ENCODE measurements at regions not wholly inside any gene's neighbourhood (a gene's known extent, or its start where the extent isn't known, plus 50 kb on each side); places are given as distances from the start of the nearest gene placed in this dataset.

DNA sequence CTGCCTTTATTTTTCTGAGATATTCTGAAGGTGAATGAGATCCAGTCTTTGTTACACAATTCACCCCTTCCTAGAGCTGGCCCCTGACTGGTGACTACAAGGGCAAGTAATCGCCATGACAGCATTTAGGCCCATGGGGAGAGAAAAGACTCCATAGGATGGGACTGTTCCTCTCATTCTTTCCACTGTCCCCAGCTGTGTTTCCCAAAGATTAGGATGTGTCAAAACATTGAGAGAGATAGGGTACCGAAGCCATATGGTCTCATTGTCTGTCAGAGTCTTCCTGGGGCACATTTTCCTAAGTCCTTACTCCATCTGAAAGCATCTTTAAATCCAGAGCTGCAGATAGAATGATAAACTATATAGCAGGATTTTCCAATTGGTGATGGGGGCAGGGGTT lies 423.5 kb downstream of the OMA1 start:
- ATAC-seq, result no peak

DNA sequence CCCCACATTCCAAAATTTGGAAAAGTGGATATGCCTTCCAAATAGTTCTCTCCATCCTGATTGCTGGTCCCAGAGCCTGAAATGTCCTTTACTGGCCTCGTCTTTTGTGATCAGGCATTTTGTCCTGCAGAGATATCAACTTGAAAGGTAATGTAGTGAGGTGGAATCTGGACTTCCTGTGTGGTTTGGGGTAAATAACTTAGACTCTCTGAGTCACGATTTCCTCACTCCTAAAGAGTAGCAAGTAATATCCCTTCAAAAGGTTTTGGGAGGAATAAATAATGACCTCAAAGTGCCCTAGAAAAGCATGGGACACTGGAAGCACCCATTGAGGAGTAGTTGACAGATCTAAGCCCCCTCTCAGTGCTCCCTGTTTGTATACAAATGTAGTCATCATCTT lies 426.6 kb downstream of the OMA1 start:
- ATAC-seq, result no peak

DNA sequence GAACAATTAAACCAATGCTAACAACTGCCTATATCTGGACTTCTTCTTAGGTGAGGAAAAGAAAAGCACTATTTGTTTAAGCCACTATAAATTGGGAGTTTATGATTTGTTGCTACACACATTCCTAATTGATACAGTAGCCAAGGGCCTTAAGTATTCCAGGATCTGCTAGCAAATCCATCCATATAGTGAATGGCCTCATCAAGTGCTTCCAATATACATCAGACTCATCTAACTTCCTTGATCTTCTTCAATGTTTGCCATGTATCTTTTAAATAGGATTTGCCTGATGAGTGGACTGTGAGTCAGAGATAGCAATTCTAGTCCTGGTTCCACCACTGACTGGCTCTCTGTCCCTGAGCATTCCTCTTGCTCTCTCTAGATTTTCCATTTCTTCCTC lies 430.2 kb downstream of the OMA1 start:
- no peak for ATAC-seq

DNA sequence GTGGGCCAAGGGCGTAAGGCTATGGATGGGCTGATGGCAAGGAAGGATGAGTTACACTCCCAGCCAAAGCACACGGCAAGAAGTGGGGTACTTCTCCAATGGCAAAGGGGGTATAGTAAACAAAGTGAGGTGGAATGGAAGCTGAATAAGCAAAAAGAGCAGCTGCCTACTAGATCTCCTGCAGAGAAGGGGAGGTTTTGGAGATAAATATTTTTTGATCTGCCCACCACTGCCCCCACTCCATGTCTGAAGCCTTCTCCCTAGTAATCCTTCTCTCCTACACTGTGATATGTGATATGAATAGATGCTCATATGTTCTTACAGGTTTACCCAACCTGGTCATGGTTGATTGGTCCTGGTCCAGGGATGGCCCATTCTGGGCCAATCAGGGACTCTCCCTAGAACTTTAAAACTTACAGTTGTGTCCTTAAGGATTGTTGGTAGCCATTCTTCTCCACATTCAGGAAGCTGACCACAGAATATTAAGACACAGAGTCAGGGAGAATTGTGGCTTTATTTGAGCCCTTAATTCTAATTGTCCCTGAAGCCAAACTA lies 436.8 kb downstream of the OMA1 start:
- ATAC-seq, result no peak

DNA sequence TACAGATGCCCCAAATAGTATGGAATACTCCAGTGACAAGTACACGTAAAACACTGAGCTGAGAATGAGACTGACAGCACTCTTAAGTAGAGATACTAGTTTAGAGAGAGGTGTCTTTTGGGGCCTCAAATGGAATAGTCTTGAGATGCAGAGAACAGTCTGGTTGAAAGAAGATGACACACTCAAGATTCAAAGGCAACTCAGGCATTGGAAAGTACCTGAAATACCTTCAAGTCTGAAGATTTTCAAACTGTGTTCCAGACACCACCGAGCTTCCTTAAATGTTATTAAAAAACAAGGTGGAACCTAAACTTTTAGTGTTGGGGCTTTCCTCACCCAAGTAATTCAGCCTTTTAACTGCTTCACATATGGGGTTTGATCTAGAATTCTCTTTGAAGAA lies 437.7 kb downstream of the OMA1 start:
- ATAC-seq, result no peak

DNA sequence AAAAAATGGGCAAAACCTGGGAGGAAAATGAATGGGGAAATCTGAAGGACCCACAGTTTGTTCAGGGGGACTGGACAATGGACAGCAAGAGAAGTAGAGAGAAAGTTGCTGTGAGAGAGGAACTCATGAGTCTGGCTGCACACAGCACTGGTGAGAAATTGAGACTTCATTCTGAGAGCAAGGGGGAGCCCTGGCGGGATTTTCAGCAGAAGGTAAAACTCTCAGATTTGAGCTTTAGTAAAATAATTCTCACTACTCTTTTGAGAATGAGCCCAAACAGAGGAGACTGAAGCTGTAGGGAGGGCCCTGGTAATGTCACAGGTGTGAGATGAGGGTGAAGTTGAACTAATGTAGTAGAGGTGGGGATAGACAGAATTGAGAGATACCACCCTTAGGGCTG lies 438.6 kb downstream of the OMA1 start:
- no peak for ATAC-seq

DNA sequence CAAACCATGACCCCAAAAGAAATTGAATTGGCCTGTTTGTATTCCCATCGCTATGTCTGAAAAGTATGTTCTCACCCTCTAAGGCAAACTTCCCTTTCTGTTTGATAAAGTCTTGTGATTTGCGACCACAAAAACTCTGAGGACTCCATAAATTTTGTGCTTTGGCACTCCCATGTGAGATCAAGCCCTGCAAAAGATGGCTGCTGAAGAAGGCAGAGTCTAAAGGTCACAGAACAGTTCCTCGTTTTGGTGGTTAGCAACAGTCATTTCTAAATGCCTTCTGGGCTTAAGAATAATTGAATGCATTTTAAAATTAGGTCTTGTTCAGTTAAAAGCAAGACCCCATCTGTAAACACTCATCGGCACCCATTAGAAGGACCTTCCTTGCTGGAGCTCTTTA lies 441.6 kb downstream of the OMA1 start:
- ATAC-seq, result no peak

DNA sequence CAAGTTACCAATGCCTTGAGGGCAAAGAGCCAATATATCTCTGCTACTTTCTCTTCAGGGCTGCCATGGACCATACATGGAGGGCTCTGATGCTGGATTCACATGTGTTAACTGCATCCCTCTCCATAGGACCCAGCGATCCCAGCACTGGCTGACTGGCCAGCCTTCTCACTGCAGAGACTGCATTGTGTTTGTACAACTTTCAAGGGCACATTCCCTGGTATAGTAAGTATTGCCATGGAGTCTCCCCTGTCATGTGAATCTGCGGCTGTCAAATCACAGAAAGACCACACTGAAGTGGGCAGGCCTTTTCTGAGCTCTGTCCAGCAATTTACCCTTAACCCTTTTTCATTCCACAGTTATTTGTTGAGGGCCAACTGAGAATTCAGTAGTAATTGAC lies 449.8 kb downstream of the OMA1 start:
- ATAC-seq, result no peak

DNA sequence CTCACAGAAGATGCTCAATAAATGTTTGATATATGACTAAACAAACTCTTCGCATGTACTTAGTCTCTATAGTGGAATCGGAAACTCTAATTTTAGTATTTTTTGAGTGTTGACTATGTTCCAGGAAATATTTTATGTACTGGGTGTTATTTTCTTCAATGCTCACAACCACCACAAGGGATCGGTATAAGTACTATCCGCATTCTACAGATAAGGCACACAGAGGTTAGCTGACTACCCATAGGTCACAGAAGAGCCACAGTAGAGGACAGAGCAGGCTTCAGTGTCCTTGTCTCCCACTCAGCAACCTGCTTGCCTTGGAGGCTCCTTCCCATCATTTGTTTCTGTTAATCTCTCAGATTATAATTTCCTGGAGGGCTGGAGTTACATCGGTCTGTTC lies 451.3 kb downstream of the OMA1 start:
- no peak for ATAC-seq

DNA sequence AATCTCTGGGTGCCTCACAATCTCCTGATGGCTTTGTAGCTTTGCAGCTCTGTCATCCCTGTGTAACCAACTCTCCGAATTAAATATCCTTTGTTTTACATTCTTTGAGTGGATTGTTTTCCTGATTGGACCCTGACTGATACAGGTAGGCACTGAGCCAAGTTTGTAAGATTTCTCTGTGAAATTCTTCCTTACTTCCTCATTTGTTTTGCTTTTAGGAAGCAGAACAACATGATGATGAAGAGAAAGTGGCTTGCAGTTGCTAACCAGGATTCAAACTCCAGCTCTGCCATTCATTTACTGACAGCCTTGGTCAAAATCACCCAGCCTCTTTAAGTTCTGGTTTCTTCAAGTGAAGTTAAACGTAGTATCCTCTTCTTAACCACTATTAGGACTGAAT lies 452.3 kb downstream of the OMA1 start:
- no peak for ATAC-seq

DNA sequence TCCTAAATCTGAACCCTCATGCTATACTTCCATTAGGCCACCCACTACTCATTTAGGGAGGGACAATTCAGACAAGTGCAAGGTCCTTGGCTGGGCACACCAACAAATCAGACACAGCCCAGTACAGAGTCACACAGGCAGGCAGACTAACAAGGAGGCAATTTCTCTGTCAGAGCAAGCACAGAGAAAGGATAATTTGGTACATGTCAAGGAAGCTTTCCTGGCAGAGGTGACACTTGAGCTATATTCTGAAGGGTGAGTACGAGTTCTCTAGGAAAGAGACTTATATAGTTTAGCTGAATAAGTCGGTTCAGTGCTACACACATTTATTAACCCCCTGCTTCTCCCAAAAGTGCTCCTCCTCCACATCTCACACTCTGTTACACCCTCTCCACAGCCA lies 455.9 kb downstream of the OMA1 start:
- ATAC-seq, result no peak

DNA sequence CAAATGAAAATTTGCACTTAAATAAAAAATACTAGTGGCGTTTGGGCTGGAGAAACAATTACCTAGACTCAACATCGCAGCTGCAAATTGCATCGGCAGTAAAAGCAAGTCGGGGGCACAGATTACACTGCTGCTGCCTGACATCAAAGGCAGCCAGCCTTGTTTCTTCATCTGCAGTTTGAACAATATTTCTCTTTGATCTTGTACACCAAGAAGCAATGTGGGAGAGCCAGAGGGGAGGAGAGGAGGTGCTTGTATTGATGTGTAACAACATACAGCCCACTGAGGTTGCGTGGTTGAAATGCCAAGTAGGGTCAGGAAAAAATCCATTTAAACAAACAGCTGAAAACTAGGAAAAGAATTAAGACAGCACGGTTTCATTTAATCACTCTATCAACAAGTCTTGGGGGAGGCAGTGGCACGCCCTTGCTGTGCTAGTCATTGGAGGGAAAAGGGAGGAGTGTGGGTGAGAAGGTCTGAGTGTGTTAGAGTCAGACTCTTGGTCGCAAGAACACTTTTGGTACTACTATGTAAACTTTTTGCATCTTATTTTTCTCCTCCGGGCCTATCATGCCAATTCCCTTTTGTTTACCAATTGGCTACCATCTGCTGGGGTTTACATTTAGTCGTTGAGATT lies 456.5 kb downstream of the OMA1 start:
- no peak for ATAC-seq

DNA sequence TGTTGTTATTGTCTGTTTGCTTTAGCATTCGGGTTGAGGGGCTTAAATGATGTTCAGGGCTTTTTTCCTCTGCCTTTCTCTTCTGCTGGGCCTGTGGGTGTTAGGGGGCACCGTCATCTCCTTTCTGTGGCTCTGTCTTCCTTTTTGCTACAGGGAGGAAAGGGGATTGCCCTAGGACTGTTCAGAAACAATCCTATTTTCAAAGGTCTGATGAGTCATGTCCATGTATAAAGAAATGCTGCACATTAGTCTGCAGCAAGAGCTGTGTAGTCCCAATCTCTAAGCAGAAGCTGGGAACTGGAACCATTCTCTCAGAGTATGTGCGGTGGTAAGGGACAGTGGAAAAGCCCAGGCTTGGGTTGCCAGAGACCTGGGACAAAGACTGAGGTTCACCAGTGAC lies 462.3 kb downstream of the OMA1 start:
- no peak for ATAC-seq

DNA sequence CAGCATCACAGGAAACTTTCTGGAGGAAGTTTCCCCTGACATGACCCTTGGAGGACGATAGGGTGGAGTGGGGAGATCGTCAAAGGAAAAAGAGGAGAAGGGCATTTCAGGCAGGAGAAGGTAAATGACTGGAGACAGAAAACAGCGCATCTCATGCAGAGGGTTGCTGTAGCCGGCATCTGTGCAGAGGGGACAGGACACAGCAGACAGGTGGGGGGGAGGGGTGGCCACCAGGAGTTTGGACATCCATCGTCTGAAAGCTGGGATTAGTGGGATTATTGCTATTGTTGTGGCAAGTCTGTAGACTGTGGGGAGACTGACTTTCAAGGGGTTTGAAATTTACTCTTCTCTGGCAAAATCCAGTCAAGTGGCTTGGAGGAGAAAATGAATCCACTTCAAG lies 463.9 kb downstream of the OMA1 start:
- ATAC-seq, result no peak

DNA sequence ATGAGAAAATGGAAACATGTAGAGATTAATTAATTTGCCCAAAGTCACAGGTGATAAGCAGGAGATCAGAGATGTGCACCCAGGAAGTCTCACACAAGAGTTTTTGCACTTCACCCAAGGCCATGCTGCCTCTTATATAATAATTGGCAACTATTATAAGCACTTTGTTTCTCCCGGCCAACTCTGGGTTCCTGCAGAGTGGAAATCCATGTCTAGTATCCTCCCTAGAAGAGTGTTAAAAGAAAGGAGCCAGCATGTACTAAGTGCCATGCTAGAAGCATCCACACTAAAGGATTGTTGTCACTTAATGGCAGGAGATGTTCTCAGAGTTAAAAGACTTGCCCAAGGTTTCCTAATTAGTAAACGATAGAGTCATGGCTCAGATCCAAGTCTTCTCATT lies 470.3 kb downstream of the OMA1 start:
- no peak for ATAC-seq

DNA sequence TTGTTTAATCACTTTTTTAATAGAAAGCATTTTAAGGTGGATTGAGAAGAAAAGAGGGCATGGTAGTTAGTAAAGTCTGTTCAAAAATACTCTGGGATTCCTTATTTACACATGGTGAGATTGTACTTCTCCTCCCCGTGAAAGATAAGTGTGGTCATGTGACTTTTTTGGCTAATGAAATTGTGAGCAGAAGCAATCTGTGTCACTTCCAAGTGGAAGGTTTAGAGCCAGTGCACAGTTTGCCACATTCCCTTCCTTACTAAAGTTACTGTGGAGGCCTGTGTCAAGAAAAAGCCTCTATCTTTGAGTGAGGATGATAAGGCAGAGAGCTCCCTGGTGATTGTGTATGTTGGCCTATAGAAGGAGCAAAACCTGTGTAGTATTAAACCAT lies 471.3 kb downstream of the OMA1 start:
- no peak for ATAC-seq

DNA sequence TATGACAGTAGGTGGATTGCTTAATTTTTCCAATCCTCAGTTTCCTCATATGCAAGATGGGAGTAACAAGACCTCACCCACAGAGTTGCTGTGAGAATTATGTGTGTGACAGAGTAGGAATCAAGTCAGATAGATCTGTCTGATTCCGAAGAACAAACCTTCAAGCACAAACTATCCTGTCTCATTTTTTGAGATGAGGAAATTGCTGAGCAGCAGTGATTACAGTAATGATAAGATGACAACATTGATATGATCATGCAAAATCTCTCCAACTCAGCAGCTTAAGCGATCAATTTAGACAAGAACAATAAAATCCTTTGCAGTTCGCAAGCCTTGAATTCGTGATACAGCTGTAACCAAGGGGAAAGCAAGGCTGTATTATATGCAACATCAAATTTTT lies 474.1 kb downstream of the OMA1 start:
- no peak for ATAC-seq

DNA sequence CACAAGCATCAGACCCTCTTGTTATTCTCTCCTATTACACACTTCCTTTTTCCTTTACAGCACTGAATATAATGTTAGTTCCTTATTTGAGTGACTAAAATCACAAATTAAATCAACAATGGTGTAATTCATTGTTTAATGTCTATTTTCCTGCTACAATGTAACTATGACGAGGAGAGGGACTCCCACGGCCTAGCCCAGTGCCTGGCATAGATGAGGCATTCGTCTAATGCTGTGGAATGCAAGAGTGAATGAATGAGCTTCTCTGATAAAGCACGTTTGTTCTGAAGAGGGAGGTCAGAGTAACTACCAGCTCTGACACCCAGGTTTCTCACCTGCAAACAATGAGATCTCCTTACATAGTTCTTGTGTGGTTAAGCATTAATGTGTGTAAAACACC lies 479.4 kb downstream of the OMA1 start:
- ATAC-seq, result no peak

DNA sequence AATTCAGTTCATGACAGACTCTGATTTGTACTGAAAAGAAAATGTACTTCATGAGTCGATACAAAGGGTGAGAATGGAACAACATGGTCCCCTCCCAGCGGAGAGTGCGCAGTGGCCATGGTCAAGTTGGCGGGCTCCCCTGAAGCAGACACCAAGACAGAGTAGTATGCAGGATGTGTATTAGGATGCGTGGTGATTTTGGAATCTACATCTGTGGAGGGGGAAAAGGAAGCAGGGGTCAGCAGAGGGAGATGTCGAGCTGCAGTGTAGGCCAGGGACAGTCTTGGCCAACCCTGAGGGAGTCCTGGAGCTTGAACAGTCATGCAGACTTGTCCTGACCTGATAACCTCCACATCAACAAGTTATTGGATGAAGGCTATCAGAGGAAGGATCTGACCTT lies 481.0 kb downstream of the OMA1 start:
- no peak for ATAC-seq

DNA sequence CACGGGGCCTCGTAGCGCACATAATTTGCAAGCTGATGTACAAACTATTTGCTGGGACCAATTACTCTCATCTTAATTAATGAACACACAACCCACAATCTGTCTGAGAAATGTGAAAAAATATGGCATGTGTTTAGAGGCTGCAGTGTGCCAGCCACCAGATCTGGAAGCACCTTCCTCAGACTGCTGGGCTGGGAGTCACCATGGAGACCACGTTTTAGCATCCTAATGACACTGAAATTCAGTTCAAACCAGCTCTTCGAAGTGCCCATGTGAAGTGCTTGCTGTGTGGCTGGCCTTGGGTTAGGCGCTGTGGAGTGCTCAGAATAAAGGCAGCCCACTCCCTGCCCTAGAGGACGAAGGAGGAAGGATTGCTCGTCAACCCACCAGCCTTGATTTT lies 482.4 kb downstream of the OMA1 start:
- no peak for ATAC-seq

DNA sequence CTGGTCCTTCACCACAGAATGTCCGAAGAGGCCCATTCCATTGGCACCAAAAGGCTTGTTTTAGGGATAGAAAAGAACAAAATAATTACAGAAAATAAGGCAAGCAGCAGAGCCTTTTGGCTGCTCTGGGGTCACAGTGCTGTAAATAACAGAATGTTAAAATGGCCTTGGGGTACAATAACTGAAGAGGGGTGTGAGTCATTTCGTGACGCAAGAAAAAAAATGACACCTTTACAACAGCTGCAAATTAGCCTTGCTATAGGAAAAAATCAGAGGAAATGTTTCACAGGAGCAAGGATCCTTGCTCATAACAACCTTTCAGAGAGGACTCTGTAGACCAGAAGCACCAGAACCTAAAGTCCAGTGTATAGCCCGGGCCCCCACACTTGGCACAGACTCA lies 483.4 kb downstream of the OMA1 start:
- no peak for ATAC-seq

DNA sequence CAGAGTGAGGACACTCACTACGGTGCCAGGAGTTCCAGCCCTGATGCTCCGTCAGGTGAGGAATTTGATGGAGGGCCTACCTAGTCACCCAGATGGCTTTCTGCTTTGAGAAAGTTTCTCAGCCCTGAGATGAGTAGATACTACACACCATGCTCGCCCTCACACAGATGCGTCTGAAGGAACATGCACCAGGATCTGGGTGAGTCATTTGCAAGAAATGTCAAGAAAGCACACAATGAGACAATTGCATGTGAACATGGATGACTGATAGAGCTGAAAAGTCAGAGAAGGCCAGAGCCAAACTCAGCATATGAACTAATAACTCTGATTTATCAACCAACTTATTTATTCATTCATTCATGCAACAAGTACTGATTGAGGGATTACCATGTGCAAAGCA lies 483.9 kb downstream of the OMA1 start:
- ATAC-seq, result no peak

DNA sequence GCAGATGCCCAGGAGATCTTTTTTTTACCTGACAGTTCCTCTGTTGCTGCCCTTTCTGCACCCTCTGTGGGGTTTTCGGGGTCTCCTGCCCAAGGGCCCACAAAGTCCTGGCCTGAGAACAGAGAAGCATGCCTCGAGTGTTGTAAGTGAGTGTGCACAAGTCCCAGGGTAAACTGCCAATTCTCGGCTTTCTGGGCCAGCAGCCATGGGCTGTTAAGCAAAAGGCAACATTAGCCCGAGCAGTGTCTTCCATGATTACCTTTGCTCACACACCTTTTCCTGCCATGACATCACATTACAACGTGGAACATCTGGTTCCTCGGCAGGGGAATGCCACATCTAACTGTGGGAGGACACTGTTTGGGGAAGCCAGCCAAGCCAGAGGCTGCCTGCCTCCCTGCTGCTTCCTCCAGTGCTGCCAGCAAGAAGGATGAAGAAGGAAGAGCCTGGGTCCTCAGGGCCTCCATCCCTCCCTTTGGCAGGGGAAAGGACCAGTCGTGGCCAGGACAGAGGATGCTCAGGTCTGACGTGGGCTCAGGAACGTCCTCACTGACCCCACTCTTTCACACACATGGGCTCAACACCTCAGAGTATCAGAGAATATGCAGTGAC lies 485.9 kb downstream of the OMA1 start:
- ATAC-seq, result no peak

DNA sequence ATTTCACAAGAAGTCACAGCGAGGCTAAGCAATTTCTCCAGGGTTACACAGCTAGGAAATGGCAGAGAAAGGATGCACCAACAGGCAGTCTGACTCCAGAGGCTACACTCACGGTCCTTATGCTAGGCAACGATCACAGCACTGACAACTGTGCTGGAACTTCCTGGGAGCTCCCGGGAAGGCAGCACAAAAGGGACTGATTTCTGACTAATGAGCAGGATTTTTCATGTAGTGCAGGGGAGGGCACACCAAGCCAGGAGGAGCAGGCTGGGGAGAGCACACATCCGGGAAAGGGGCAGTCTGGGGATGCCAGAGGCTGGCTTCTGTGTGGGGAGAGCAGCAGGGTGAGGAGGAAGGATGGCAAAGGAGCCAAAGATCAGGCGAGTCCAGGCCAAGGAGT lies 486.7 kb downstream of the OMA1 start:
- ATAC-seq, result no peak

DNA sequence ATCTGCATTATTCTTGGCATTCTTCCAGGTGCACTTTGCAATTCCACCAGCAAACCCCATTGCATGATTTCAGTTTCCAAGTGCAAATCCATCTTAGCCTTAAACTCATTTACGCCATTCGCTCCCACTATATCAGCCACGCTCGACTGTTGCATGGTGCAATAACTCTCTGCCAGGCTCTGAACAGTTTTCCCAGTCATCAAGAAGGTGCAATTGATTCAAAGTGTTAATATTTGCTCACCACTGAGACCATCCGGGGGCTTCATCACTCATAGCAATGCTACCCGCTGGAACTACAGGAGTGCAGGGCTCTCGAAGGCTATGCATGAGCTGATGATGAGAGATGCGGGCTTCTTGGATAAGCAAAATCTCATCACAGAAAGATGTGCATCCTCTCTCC lies 488.2 kb downstream of the OMA1 start:
- no peak for ATAC-seq
